ENCODE measurements at regions not wholly inside any gene's neighbourhood (a gene's known extent, or its start where the extent isn't known, plus 50 kb on each side); places are given as distances from the start of the nearest gene placed in this dataset.
A peak's percentile ranks its signal among the peaks of the same experiment; 100 is the strongest.
"Not testable (repeated sequence)": the region's sequence is repeated elsewhere in the genome, so short reads cannot be mapped to it uniquely, and the experiment has no call there.

DNA sequence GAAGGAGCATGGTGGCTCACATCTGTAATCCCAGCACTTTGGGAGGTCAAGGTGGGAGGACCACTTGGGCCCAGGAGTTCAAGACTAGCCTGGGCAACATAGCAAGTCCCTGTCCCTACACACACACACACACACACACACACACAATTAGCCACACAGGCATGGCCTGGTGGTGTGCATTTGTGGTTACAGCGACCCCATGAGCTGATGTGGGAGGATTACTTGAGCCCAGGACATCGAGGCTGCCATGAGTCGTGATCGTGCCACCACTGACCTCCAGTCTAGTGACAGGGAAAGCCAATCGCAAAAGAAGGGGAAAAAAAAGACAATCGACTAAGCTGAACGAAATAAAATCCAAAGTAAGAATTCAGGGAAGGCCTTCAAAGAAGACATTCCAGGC is 67.9 kb downstream of the TBX3 start:
- no peak for DNase-seq (ENCODE audit: low spot score)

DNA sequence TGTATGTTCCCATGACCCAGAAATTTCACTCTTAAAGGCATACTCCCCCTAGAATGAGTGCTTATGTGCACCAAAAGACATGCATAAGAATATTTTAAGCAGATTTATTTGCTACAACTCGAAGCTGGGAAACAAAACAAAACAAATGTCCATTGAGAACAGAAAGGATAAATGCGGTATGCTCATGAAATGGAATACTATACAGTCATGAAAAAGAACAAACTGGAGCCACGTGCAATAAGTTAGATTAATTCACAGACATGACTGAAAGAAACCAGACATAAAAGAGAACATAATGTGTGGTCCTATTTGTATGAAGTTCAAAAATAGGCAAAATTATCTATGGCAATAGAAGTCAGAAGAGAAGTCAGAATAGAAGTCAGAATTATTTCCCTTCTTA is 69.9 kb downstream of the TBX3 start:
- DNase-seq (ENCODE audit: low spot score): no peak

- DNase-seq (ENCODE audit: low spot score): no peak
Measured at GRCh38 chr12:114612062-114612461, 71.9 kb downstream of the TBX3 start.

DNA sequence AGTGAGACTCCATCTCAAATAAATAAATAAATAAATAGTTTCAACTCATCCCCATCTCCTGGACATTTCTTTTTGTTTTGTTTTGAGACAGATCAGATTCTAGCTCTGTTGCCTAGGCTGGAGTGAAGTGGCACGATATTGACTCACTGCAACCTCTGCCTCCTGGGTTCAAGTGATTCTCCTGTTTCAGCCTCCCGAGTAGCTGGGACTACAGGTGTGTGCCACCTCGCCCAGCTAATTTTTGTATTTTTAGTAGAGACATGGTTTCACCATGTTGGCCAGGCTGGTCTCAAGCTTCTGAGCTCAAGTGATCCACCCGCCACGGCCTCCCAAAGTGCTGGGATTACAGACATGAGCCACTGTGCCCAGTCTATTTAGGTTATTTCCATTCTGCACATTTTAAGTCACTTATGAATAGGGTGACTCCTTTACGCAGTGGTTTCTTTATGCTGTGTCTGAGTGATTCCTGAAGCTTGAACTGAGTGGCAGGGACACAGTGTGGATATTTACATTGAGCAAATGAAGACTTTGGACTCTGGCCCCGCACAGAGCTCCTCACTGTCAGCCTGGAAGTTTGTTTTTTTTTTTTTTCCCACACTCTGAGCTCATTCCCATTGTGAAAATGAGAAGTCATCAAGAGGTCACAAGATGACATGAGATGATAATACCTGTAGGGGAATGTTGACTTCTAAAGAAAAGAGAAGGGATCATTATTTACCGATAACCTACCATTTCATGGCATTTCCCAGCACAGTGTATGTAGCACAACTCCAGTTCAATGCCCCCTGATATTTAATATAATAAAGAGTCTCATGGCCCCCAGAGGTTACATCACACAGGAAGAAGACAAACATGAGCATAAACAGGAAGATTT is 72.6 kb downstream of the TBX3 start:
- no peak for DNase-seq (ENCODE audit: low spot score)

- no peak for DNase-seq (ENCODE audit: low spot score)
Measured at GRCh38 chr12:114608509-114608908, 75.5 kb downstream of the TBX3 start.

DNA sequence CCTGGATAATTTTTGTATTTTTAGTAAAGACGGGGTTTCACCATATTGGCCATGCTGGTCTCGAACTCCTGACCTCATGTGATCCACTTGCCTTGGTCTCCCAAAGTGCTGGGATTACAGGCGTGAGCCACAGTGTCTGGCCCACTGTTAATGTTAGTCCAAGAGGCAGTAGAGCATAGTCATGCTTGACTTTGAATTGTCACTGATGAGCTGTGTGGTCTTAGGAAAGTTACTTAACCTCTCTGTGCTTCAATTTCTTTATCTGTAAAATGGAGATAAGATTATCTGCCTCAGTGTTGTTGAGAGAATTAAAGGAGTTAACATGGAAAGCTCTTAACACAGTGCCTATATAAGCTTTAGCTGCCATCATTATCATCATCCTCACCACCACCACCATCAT is 78.1 kb downstream of the TBX3 start:
- DNase-seq (ENCODE audit: low spot score): no peak

DNA sequence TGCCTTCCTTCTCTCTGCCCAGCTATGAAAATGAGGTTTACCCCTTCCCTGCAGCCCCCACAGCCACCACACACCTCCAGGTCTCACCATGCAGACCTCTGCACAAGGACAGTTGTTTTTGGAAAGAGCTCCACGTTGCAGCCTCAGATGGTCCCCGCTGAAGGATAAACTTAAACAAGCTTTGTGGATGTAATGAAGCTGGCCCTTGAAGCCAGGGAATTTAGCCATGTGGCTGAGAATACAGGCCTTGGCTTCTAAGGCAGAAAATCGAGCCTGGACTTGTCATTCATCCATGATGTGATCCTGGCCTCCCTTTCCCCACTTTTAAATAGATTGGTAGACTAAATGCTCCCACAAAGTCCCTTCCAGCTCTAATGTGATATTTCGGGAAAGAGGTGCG is 79.4 kb downstream of the TBX3 start:
- DNase-seq (ENCODE audit: low spot score): no peak

DNA sequence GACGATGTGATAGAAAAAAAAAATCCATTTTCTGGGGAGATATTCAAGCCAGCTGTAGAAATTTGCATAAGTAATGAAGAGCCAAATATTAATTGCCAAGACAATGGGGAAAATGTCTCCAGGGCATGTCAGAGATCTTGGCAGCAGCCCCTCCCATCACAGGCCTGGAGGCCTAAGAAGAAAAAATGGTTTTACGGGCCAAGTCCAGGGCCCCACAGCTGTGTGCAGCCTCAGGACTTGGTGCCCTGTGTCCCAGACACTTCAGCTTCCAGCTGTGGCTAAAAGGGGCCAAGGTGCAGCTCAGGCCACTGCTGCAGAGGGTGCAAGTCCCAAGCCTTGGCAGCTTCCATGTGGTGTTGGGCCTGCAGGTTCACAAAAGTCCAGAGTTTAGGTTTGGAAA is 83.4 kb downstream of the TBX3 start:
- DNase-seq (ENCODE audit: low spot score): not testable (repeated sequence)

DNA sequence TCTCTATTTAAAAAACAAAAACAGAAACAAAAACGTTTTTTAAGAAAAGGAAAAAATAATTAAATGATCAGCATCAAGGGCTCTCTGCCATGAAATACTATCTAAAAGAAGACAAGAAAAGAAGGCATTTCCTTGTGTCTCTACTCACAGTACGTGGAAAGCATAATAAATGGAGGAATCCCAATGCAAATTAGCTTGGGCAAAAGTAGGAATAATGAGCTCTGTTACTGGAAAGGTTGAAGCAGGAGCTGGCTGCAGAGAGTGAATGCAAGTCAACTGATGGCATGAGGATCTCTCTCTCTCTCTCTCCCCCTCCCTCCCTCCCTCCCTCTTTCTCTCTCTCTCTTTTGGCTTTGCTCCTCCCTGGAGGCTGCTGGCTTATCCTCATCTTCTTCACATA is 85.9 kb downstream of the TBX3 start:
- DNase-seq (ENCODE audit: low spot score): no peak

DNA sequence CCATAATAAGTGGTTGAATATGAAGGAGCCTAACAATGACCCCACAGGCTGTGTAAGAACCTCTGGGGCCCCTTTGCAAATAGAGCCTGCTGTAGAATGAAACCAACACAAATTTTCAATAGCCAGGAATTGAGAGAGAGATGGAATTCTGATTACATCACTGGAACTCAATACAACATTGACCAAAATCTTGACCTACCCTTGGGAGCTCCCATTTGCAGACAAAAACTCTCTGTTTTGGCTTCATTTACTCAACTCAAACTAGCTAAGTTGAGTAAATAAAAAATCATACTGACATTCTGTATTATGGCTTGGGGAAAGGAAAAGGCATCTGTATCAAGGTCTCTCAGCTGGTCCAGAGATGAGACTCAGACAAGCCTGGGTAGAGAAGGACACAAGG is 91.0 kb downstream of the TBX3 start:
- DNase-seq (ENCODE audit: low spot score): no peak

- DNase-seq (ENCODE audit: low spot score): no peak
Measured at GRCh38 chr12:114588061-114588460, 95.9 kb downstream of the TBX3 start.

DNA sequence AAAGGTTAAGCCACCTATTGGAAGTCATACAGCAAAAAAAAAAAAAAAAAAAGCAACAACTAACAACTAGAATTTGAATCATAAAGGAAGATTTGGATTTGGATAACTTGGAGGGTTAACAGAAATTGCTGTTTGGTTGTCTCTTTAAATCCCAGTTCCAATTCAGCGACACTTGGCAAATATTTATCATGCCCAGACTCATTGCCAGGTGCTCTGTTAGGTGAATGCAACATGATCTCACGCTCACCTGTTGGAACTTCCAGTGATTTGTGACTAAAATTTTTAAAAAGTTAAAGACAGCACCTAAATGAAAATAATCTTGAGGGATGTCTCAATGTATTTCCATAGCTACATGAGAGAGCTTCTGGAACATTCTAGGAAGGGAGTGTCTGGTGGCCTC is 103.7 kb downstream of the TBX3 start:
- no peak for DNase-seq (ENCODE audit: low spot score)

- DNase-seq (ENCODE audit: low spot score): no peak
Measured at GRCh38 chr12:114579389-114579788, 104.6 kb downstream of the TBX3 start.

GRCh38 chr12:114562654-114563053 is 121.3 kb downstream of the TBX3 start:
- DNase-seq (ENCODE audit: low spot score): no peak

GRCh38 chr12:114555451-114555850 is 128.5 kb downstream of the TBX3 start:
- no peak for DNase-seq (ENCODE audit: low spot score)

- no peak for DNase-seq (ENCODE audit: low spot score)
Measured at GRCh38 chr12:114547636-114548035, 136.3 kb downstream of the TBX3 start.

DNA sequence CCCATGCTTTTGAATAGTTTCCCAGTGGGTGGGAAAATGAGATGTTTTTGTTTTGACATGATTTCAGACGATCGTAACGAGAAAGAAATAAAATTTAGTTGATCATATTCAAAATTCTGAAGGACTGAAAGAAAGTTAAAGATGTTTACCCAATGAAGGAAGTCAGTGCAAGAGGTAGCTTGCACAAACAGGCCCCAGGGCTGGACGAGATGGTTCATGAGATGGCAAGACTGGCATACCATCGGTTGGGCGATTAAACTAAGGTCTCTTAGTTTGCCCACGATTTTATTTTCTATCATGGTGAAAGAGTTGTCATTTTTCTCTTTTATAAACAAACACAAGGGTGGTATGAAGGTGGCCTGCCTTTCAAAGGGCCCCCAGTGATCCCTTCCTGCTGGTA is 124.5 kb upstream of the TBX5 start:
- no peak for DNase-seq (ENCODE audit: low spot score)

DNA sequence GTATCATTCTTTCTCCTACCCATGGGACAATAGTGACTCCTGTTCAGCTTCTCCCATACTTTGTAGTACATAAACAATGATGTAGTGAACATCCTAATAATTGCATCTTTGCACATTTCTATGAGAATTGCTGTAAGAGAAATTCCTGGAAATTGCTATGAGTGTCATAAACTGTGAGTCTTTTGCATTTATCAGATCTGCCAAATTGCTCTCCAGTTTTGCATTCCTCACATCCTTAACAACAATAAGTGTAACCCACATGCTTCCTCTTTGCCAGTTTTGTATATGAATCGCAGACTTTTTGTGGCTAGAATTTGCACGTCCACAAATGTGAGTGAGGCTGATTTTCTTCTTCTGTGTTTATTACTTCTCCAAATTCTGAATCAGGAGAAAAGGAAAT is 124.0 kb upstream of the TBX5 start:
- no peak for DNase-seq (ENCODE audit: low spot score)

DNA sequence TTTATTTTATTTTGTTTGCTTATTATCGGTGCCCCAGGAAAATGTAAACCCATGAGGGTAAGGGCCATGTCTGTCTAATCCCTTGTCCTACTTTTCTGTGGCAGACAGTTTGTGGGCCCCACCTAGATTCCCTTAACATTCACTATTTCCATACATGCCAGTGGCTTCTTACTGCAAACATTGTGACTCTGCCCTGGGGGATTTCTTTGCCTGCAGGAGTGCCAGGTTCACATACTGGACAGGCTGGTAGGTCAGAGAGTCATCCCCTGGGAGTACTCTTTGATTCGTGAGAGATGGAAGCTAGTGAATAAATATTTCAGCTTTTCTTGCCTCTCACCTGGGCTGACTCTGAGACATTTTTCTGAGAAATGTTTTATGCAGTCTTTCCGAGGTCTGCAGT is 122.8 kb upstream of the TBX5 start:
- DNase-seq (ENCODE audit: low spot score): no peak

GRCh38 chr12:114521160-114521559 is 115.2 kb upstream of the TBX5 start:
- not testable (repeated sequence) for DNase-seq (ENCODE audit: low spot score)

GRCh38 chr12:114512351-114512750 is 106.4 kb upstream of the TBX5 start:
- DNase-seq (ENCODE audit: low spot score): no peak

GRCh38 chr12:114508529-114509129 is 102.7 kb upstream of the TBX5 start:
- DNase-seq (ENCODE audit: low spot score): peak; percentile 59

DNA sequence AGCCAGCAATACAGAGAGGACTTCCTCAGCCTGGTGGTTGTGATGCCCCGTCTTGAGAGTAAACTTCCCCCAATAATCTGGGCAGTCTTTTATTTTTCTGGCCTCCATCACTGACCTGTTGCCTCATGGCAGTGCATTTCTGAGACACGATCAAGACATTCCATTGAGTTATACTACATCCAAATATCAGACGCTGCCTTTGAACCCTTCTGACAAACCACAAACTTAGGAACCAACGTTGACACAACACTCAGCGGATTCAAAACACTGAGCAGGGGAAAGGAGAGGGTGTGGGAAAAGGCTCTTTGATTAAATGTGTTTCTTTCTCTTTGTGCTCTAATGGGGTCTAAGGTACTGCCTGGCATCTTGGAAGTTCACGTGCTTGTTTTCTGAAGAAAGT is 100.7 kb upstream of the TBX5 start:
- DNase-seq (ENCODE audit: low spot score): no peak

DNA sequence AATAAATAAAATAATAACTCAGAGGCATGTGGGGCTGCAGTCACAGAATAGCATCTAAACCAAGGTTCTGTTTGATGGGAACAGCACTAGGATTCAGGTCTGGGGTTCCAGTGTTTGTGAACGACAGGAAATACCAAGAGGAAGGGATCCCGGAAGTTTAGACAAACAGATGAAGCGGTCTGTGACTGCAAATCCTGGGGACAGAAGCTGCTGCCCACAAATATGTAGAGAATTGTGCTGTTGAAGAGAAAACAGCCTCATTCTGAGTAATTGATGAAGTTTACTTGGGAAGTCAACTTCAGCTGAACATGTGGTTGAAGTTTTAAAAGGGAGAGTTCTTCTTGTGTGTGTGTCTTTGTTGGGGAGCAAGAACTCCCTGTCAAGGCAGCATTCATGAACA is 98.4 kb upstream of the TBX5 start:
- no peak for DNase-seq (ENCODE audit: low spot score)
